ENCODE measurements at regions not wholly inside any gene's neighbourhood (a gene's known extent, or its start where the extent isn't known, plus 50 kb on each side); places are given as distances from the start of the nearest gene placed in this dataset.

DNA sequence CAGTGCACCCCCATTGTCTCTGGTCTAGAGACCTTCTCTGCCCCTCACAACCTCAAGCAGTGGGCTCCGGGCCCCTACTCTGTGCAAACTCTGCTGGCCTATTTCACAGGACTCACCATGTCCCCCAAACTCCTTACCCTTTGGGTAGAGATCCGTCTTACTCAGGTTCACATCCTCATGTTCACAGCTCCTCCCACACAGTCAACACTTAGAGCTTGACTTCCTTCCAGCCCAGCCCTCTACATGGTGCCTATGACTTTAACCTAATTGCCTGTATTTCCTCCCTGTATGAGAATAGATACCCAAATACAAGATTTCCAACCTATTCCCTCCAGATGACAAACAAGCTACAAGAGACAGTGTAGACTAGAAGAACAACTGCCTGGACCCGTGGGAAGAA is 528.6 kb upstream of the JARID2 start:
- Histone ChIP-seq H3K9me3 (ENCODE audit: control insufficient read depth, insufficient read depth, low read depth, low read length) (no peaks in the 10 kb centered on the region), H3K27ac (ENCODE audit: low read length) (no peak overlapping the region), H3K27me3 (ENCODE audit: control insufficient read depth, insufficient read depth, low read length) (no peaks in the 10 kb centered on the region), H3K4me3 (ENCODE audit: low read depth in 2 of 2, low read length in 2 of 2) (no peak overlapping the region), H3K36me3 (ENCODE audit: control insufficient read depth, insufficient read depth, low read length) (no peaks in the 10 kb centered on the region), H3K4me1 (ENCODE audit: control insufficient read depth, insufficient read depth, low read length) (no peaks in the 10 kb centered on the region)
- TF ChIP-seq SIN3A (IDR thresholded peaks at IDR 0.05; ENCODE audit: borderline replicate concordance, insufficient read depth, low read depth, low read length) (no peak), POLR2AphosphoS5 (IDR thresholded peaks at IDR 0.05; ENCODE audit: low read depth, low read length) (no peak), TCF7L2 (IDR thresholded peaks at IDR 0.05; ENCODE audit: low read depth, low read length) (no peak)
- TF ChIP-seq, protein P1, sequence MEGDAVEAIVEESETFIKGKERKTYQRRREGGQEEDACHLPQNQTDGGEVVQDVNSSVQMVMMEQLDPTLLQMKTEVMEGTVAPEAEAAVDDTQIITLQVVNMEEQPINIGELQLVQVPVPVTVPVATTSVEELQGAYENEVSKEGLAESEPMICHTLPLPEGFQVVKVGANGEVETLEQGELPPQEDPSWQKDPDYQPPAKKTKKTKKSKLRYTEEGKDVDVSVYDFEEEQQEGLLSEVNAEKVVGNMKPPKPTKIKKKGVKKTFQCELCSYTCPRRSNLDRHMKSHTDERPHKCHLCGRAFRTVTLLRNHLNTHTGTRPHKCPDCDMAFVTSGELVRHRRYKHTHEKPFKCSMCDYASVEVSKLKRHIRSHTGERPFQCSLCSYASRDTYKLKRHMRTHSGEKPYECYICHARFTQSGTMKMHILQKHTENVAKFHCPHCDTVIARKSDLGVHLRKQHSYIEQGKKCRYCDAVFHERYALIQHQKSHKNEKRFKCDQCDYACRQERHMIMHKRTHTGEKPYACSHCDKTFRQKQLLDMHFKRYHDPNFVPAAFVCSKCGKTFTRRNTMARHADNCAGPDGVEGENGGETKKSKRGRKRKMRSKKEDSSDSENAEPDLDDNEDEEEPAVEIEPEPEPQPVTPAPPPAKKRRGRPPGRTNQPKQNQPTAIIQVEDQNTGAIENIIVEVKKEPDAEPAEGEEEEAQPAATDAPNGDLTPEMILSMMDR (IDR thresholded peaks at IDR 0.05): no peak
- TF ChIP-seq, protein P2, sequence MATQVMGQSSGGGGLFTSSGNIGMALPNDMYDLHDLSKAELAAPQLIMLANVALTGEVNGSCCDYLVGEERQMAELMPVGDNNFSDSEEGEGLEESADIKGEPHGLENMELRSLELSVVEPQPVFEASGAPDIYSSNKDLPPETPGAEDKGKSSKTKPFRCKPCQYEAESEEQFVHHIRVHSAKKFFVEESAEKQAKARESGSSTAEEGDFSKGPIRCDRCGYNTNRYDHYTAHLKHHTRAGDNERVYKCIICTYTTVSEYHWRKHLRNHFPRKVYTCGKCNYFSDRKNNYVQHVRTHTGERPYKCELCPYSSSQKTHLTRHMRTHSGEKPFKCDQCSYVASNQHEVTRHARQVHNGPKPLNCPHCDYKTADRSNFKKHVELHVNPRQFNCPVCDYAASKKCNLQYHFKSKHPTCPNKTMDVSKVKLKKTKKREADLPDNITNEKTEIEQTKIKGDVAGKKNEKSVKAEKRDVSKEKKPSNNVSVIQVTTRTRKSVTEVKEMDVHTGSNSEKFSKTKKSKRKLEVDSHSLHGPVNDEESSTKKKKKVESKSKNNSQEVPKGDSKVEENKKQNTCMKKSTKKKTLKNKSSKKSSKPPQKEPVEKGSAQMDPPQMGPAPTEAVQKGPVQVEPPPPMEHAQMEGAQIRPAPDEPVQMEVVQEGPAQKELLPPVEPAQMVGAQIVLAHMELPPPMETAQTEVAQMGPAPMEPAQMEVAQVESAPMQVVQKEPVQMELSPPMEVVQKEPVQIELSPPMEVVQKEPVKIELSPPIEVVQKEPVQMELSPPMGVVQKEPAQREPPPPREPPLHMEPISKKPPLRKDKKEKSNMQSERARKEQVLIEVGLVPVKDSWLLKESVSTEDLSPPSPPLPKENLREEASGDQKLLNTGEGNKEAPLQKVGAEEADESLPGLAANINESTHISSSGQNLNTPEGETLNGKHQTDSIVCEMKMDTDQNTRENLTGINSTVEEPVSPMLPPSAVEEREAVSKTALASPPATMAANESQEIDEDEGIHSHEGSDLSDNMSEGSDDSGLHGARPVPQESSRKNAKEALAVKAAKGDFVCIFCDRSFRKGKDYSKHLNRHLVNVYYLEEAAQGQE (IDR thresholded peaks at IDR 0.05; ENCODE audit: insufficient read depth in 1 of 2, low read depth in 2 of 2, low read length in 1 of 2): no peak
- DNase-seq (ENCODE audit: low read depth, low spot score) (no peak), ATAC-seq (no peak)
- no TSS peak for BruUV-seq (replicated peaks)
- POLR2A ChIA-PET: no interaction called here
- intact Hi-C loops (cut with micrococcal nuclease; ENCODE audit: unreplicated experiment) (no loop called here), in situ Hi-C loops (cut with HindIII; ENCODE audit: low pct_unique_long_range_greater_than_20kb, low sequenced_read_pairs) (no loop called here)
- CTCF ChIA-PET: no interaction called here

DNA sequence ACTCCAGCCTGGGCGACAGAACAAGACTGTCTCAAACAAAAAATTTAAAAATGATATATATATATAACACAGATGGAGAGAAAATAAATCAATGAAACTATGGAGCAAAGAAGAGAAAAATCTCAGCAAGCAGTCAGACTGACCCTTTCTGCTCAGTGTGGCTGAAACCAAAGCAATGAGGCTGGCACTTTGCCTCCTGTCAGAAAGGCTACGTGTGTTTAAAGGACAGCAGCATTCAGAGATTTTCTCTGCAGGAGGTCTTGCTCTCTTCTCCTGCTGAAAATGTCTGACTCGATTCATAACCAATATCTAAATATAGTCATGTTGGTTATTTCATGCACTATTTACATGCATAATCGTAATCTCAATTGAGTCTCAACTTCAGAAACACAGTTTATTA is 527.0 kb upstream of the JARID2 start:
- ATAC-seq: no peak
- no peak for DNase-seq (ENCODE audit: low read depth, low spot score)
- Histone ChIP-seq H3K27me3 (ENCODE audit: control insufficient read depth, insufficient read depth, low read length) (no peaks in the 10 kb centered on the region), H3K27ac (ENCODE audit: low read length) (no peak overlapping the region), H3K4me3 (ENCODE audit: low read depth in 2 of 2, low read length in 2 of 2) (no peak overlapping the region), H3K36me3 (ENCODE audit: control insufficient read depth, insufficient read depth, low read length) (no peaks in the 10 kb centered on the region), H3K9me3 (ENCODE audit: control insufficient read depth, insufficient read depth, low read depth, low read length) (no peaks in the 10 kb centered on the region), H3K4me1 (ENCODE audit: control insufficient read depth, insufficient read depth, low read length) (no peaks in the 10 kb centered on the region)
- TF ChIP-seq, protein P2 (IDR thresholded peaks at IDR 0.05; ENCODE audit: insufficient read depth in 1 of 2, low read depth in 2 of 2, low read length in 1 of 2): no peak
- TF ChIP-seq, protein P1 (IDR thresholded peaks at IDR 0.05): no peak
- TF ChIP-seq SIN3A (IDR thresholded peaks at IDR 0.05; ENCODE audit: borderline replicate concordance, insufficient read depth, low read depth, low read length): no peak
- no peak for TF ChIP-seq TCF7L2 (IDR thresholded peaks at IDR 0.05; ENCODE audit: low read depth, low read length)
- TF ChIP-seq POLR2AphosphoS5 (IDR thresholded peaks at IDR 0.05; ENCODE audit: low read depth, low read length): no peak
- POLR2A ChIA-PET: no interaction called here
- intact Hi-C loops (cut with micrococcal nuclease; ENCODE audit: unreplicated experiment) (no loop called here), in situ Hi-C loops (cut with HindIII; ENCODE audit: low pct_unique_long_range_greater_than_20kb, low sequenced_read_pairs) (no loop called here)
- BruUV-seq (replicated peaks): no TSS peak
- CTCF ChIA-PET: no interaction called here
